Mesothelial cell of epicardium (in vitro differentiated cells): ENCODE measurements at regions not wholly inside any gene's neighbourhood (a gene's known extent, or its start where the extent isn't known, plus 50 kb on each side); places are given as distances from the start of the nearest gene placed in this dataset.

ENCODE experiments used
- DNase-seq, 2 experiments: peaks; one replicate each; pipeline ENCODE4 v3.0.0; 2021; ENCODE audit warnings: low spot score in 2 of 2; ENCODE audit not compliant: unreplicated experiment in 2 of 2
- H3K27ac Mint-ChIP-seq: 2 replicates; pipeline ENCODE4 v1.8.0; 2021; ENCODE audit warnings: mixed read lengths
- H3K27me3 Mint-ChIP-seq: 2 replicates; pipeline ENCODE4 v1.8.0; 2021; ENCODE audit warnings: low read depth, mixed read lengths
- H3K36me3 Mint-ChIP-seq: 2 replicates; pipeline ENCODE4 v1.8.0; 2021; ENCODE audit warnings: mixed read lengths
- H3K4me1 Mint-ChIP-seq: 2 replicates; pipeline ENCODE4 v1.8.0; 2021; ENCODE audit warnings: mixed read lengths
- H3K4me3 Mint-ChIP-seq: 2 replicates; pipeline ENCODE4 v1.8.0; 2021; ENCODE audit warnings: mild to moderate bottlenecking, moderate library complexity, mixed read lengths
- H3K9me3 Mint-ChIP-seq: 2 replicates; pipeline ENCODE4 v1.8.0; 2021; ENCODE audit warnings: mixed read lengths
- CTCF ChIP-seq: fragments of 200-600 bp; sonication (generic); IDR thresholded peaks from one replicate; pipeline ENCODE4 v1.5.0; 2021; ENCODE audit warnings: antibody characterized with exemption; ENCODE audit not compliant: unreplicated experiment

GRCh38 chr5:118174671-118175070 lies 813.7 kb downstream of the DTWD2 start:
- no peaks in the 10 kb centered on the region for H3K36me3 Mint-ChIP-seq
- H3K4me3 Mint-ChIP-seq = no peak overlapping the region
- peaks cover 8% of the 10 kb centered on the region for H3K27me3 Mint-ChIP-seq
- DNase-seq = no peak
- peaks cover 8% of the 10 kb centered on the region for H3K9me3 Mint-ChIP-seq
- TF ChIP-seq CTCF = no peak
- peaks cover 9% of the 10 kb centered on the region for H3K4me1 Mint-ChIP-seq
- no peak overlapping the region for H3K27ac Mint-ChIP-seq

- no peak overlapping the region for H3K27ac Mint-ChIP-seq
- H3K36me3 Mint-ChIP-seq = no peaks in the 10 kb centered on the region
- H3K9me3 Mint-ChIP-seq = peaks cover 5% of the 10 kb centered on the region
- H3K4me1 Mint-ChIP-seq = peaks cover 9% of the 10 kb centered on the region
- no peak for TF ChIP-seq CTCF
- no peak overlapping the region for H3K4me3 Mint-ChIP-seq
- peaks cover 5% of the 10 kb centered on the region for H3K27me3 Mint-ChIP-seq
- no peak for DNase-seq
These were observed 815.0 kb downstream of the DTWD2 start for GRCh38 chr5:118173340-118173739.

- no peak overlapping the region for H3K27ac Mint-ChIP-seq
- DNase-seq = no peak
- no peak for TF ChIP-seq CTCF
- H3K36me3 Mint-ChIP-seq = no peaks in the 10 kb centered on the region
- no peaks in the 10 kb centered on the region for H3K9me3 Mint-ChIP-seq
- no peak overlapping the region for H3K4me3 Mint-ChIP-seq
- no peaks in the 10 kb centered on the region for H3K4me1 Mint-ChIP-seq
- peaks cover 2% of the 10 kb centered on the region for H3K27me3 Mint-ChIP-seq
These were observed 822.7 kb downstream of the DTWD2 start for GRCh38 chr5:118165619-118166018.

GRCh38 chr5:118156181-118156580 lies 832.2 kb downstream of the DTWD2 start:
- TF ChIP-seq CTCF = no peak
- no peaks in the 10 kb centered on the region for H3K27me3 Mint-ChIP-seq
- H3K4me3 Mint-ChIP-seq = no peak overlapping the region
- H3K4me1 Mint-ChIP-seq = peaks cover 6% of the 10 kb centered on the region
- H3K9me3 Mint-ChIP-seq = peaks cover 6% of the 10 kb centered on the region
- H3K27ac Mint-ChIP-seq = no peak overlapping the region
- no peak for DNase-seq
- no peaks in the 10 kb centered on the region for H3K36me3 Mint-ChIP-seq

- H3K27me3 Mint-ChIP-seq = no peaks in the 10 kb centered on the region
- TF ChIP-seq CTCF = no peak
- no peaks in the 10 kb centered on the region for H3K4me1 Mint-ChIP-seq
- no peak for DNase-seq
- no peak overlapping the region for H3K27ac Mint-ChIP-seq
- no peak overlapping the region for H3K4me3 Mint-ChIP-seq
- H3K36me3 Mint-ChIP-seq = no peaks in the 10 kb centered on the region
- peaks cover 11% of the 10 kb centered on the region for H3K9me3 Mint-ChIP-seq
These were observed 841.5 kb downstream of the DTWD2 start for GRCh38 chr5:118146824-118147223.

- no peak for DNase-seq
- no peak for TF ChIP-seq CTCF
- no peaks in the 10 kb centered on the region for H3K36me3 Mint-ChIP-seq
- H3K4me3 Mint-ChIP-seq = no peak overlapping the region
- no peaks in the 10 kb centered on the region for H3K27me3 Mint-ChIP-seq
- no peaks in the 10 kb centered on the region for H3K4me1 Mint-ChIP-seq
- H3K9me3 Mint-ChIP-seq = peaks cover 5% of the 10 kb centered on the region
- no peak overlapping the region for H3K27ac Mint-ChIP-seq
These were observed 843.8 kb downstream of the DTWD2 start for GRCh38 chr5:118144540-118144939.
